B cell (primary cell): ENCODE measurements at regions not wholly inside any gene's neighbourhood (a gene's known extent, or its start where the extent isn't known, plus 50 kb on each side); places are given as distances from the start of the nearest gene placed in this dataset.

Experiments used
- ATAC-seq: fragments of 200-7000 bp; cut with Tn5 transposase; one replicate; pipeline ENCODE4 v1.10.0; 2021; ENCODE audit warnings: low read depth, mild to moderate bottlenecking, moderate number of reproducible peaks, moderate library complexity
- CTCF ChIA-PET: fragments of 350-600 bp; sonication (Branson Sonifier 250); formaldehyde crosslinking; loops from one replicate; lab custom pipeline; 2021; ENCODE audit warnings: antibody characterized with exemption, inconsistent platforms; lab: Charles Lee
- POLR2A ChIA-PET: fragments of 350-600 bp; sonication (Branson Sonifier 250); formaldehyde crosslinking; loops from one replicate; lab custom pipeline; 2021; ENCODE audit warnings: antibody characterized with exemption; lab: Charles Lee
- DNase-seq: peaks from one replicate; pipeline ENCODE4 v3.0.0; 2013
- H2AFZ ChIP-seq: 2 replicates; pipeline ENCODE4 v1.6.1; 2012; ENCODE audit warnings: mild to moderate bottlenecking, low read depth, low read length; ENCODE audit not compliant: insufficient read depth, poor library complexity, severe bottlenecking
- H3K27ac ChIP-seq, 2 donors: 1 replicate in 1 of 2; 2 replicates in 1 of 2; pipeline ENCODE4 v1.5.1; 2012 to 2013; ENCODE audit warnings: low read length in 2 of 2, mild to moderate bottlenecking in 2 of 2, moderate library complexity in 1 of 2
- H3K27me3 ChIP-seq, 4 experiments: fragments of 200-600 bp in 1 of 4; sonication (generic) in 1 of 4; replicated peaks in 1 of 4; 1 replicate in 2 of 4; 2 replicates in 2 of 4; pipeline versions ENCODE4 v1.6.1 to v1.7.0; 2013 to 2016; ENCODE audit warnings: low read length in 3 of 4, mild to moderate bottlenecking in 2 of 4, mixed read lengths in 1 of 4, moderate library complexity in 1 of 4; ENCODE audit not compliant: insufficient read depth in 4 of 4, control insufficient read depth in 3 of 4; ENCODE audit errors: control extremely low read depth in 1 of 4
- H3K36me3 ChIP-seq, 2 experiments: replicated peaks in 1 of 2; 1 replicate in 1 of 2; 2 replicates in 1 of 2; pipeline versions ENCODE4 v1.6.1 to v1.7.1; 2013; ENCODE audit warnings: low read length in 1 of 2; ENCODE audit not compliant: insufficient read depth in 2 of 2, control insufficient read depth in 1 of 2; ENCODE audit errors: control extremely low read depth in 1 of 2, extremely low read depth in 1 of 2
- H3K4me1 ChIP-seq, 2 donors: fragments of 200-600 bp in 1 of 2; sonication (generic) in 1 of 2; 1 replicate in 1 of 2; 2 replicates in 1 of 2; pipeline versions ENCODE4 v1.5.1 to v1.6.1; 2013 to 2017; ENCODE audit warnings: low read length in 2 of 2; ENCODE audit not compliant: control insufficient read depth in 2 of 2, insufficient read depth in 2 of 2
- H3K4me2 ChIP-seq: replicated peaks from 2 replicates; pipeline ENCODE3; 2012; ENCODE audit warnings: mild to moderate bottlenecking, low read depth, low read length; ENCODE audit not compliant: poor library complexity, severe bottlenecking
- H3K4me3 ChIP-seq, 5 experiments: fragments of 200-600 bp in 1 of 5; sonication (generic) in 1 of 5; 1 replicate in 3 of 5; 2 replicates in 2 of 5; pipeline versions ENCODE4 v1.5.1 to v1.7.0; 2011 to 2016; ENCODE audit warnings: low read length in 4 of 5, mild to moderate bottlenecking in 4 of 5, low read depth in 2 of 5, control low read depth in 1 of 5, moderate library complexity in 1 of 5; ENCODE audit not compliant: insufficient read depth in 1 of 5; ENCODE audit errors: control extremely low read depth in 1 of 5, extremely low read depth in 1 of 5
- H3K79me2 ChIP-seq: fragments of 200-600 bp; sonication (generic); one replicate; pipeline ENCODE4 v1.6.0; 2016; ENCODE audit warnings: low read length; ENCODE audit not compliant: control insufficient read depth, insufficient read depth
- H3K9ac ChIP-seq: fragments of 200-600 bp; sonication (generic); 2 replicates; pipeline ENCODE4 v1.6.1; 2017; ENCODE audit warnings: mild to moderate bottlenecking, low read length, moderate library complexity
- H3K9me3 ChIP-seq, 3 donors: one replicate each; pipeline versions ENCODE4 v1.6.1 to v1.7.1; 2013; ENCODE audit warnings: low read length in 2 of 3; ENCODE audit not compliant: control insufficient read depth in 2 of 3, insufficient read depth in 1 of 3; ENCODE audit errors: control extremely low read depth in 1 of 3
- H4K20me1 ChIP-seq: 2 replicates; pipeline ENCODE4 v1.6.0; 2012; ENCODE audit warnings: mild to moderate bottlenecking, low read length; ENCODE audit not compliant: insufficient read depth, control insufficient read depth, poor library complexity, severe bottlenecking
- H3K27ac Mint-ChIP-seq: one replicate; pipeline ENCODE4 v1.8.0; 2021; ENCODE audit warnings: mixed read lengths
- H3K27me3 Mint-ChIP-seq: one replicate; pipeline ENCODE4 v1.8.0; 2021; ENCODE audit warnings: mixed read lengths
- H3K4me1 Mint-ChIP-seq: one replicate; pipeline ENCODE4 v1.8.0; 2021; ENCODE audit warnings: mixed read lengths
- H3K4me3 Mint-ChIP-seq: one replicate; pipeline ENCODE4 v1.8.0; 2021; ENCODE audit warnings: mixed read lengths
- H3K9me3 Mint-ChIP-seq: one replicate; pipeline ENCODE4 v1.8.0; 2022; ENCODE audit warnings: mixed read lengths; ENCODE audit not compliant: insufficient read depth
- CTCF ChIP-seq: fragments of 200-600 bp; IDR thresholded peaks from one replicate; pipeline ENCODE4 v1.8.0; 2022; ENCODE audit warnings: antibody characterized with exemption, mild to moderate bottlenecking
- EZH2 ChIP-seq: IDR thresholded peaks from 2 replicates; pipeline ENCODE4 v1.6.1; 2012; ENCODE audit warnings: borderline replicate concordance, low read depth, mild to moderate bottlenecking, moderate library complexity, low read length; ENCODE audit not compliant: insufficient read depth, poor library complexity, severe bottlenecking
- WGBS: methylation state at CpG from one replicate; pipeline ENCODE4 v1.1.5; 2013; ENCODE audit warnings: missing lambda C conversion rate; ENCODE audit not compliant: insufficient coverage; 5-methylcytosine and 5-hydroxymethylcytosine counted together
- intact Hi-C: fragments of 100-400 bp; cut with micrococcal nuclease; formaldehyde crosslinking; loops from one replicate; pipeline ENCODE4 v1.10.0; 2022

GRCh38 chr4:164239433-164239832, 514.5 kb upstream of the SMIM31 start:
- no peak overlapping the region for H3K4me3 Mint-ChIP-seq

GRCh38 chr4:164239976-164240375, 514.0 kb upstream of the SMIM31 start:
- Histone ChIP-seq H3K4me2 (no peak overlapping the region), H3K27ac (no peak overlapping the region), H4K20me1 (no peaks in the 10 kb centered on the region), H3K9ac (no peak overlapping the region), H3K27me3 (no peaks in the 10 kb centered on the region), H2AFZ (no peak overlapping the region), H3K9me3 (no peaks in the 10 kb centered on the region), H3K4me1 (no peaks in the 10 kb centered on the region), H3K36me3 (no peaks in the 10 kb centered on the region), H3K4me3 (no peak overlapping the region), H3K79me2 (no peaks in the 10 kb centered on the region)
- WGBS, result 0% methylated on average over 1 of the region's 3 CpGs
- ChIA-PET POLR2A (no interaction called here), CTCF (no interaction called here)
- Mint-ChIP-seq H3K4me1 (no peaks in the 10 kb centered on the region), H3K27ac (no peak overlapping the region), H3K4me3 (no peak overlapping the region), H3K9me3 (no peaks in the 10 kb centered on the region), H3K27me3 (no peaks in the 10 kb centered on the region)
- intact Hi-C loops, result no loop called here
- ATAC-seq, result no peak
- no peak for DNase-seq
- TF ChIP-seq CTCF, result no peak
- no peak for TF ChIP-seq EZH2

More at GRCh38 chr4:164239433-164239832, 514.5 kb upstream of the SMIM31 start:
- H3K27me3 ChIP-seq, result no peaks in the 10 kb centered on the region
- no peaks in the 10 kb centered on the region for H3K4me1 ChIP-seq
- no peak overlapping the region for H3K9ac ChIP-seq
- no peaks in the 10 kb centered on the region for H3K9me3 ChIP-seq
- no peaks in the 10 kb centered on the region for H3K27me3 Mint-ChIP-seq
- no peak overlapping the region for H3K4me3 ChIP-seq
- H3K27ac ChIP-seq, result no peak overlapping the region
- H3K79me2 ChIP-seq, result no peaks in the 10 kb centered on the region
- ChIA-PET CTCF (no interaction called here), POLR2A (no interaction called here)
- no peaks in the 10 kb centered on the region for H3K9me3 Mint-ChIP-seq
- no peaks in the 10 kb centered on the region for H3K36me3 ChIP-seq
- H3K4me2 ChIP-seq, result no peak overlapping the region
- H2AFZ ChIP-seq, result no peak overlapping the region
- TF ChIP-seq CTCF (no peak), EZH2 (no peak)
- no peaks in the 10 kb centered on the region for H3K4me1 Mint-ChIP-seq
- no peaks in the 10 kb centered on the region for H4K20me1 ChIP-seq
- ATAC-seq (no peak), DNase-seq (no peak)
- no peak overlapping the region for H3K27ac Mint-ChIP-seq
- intact Hi-C loops, result no loop called here
